C4-2B (cell line): ENCODE measurements at regions not wholly inside any gene's neighbourhood (a gene's known extent, or its start where the extent isn't known, plus 50 kb on each side); places are given as distances from the start of the nearest gene placed in this dataset.

Source experiments
- ZFX ChIP-seq: fragments of 450-650 bp; IDR thresholded peaks from 2 replicates; pipeline ENCODE4 v1.6.1; 2017
- TF ChIP-seq, protein P1 (sequence below): fragments of 450-650 bp; conservative IDR thresholded peaks from 2 replicates; pipeline ENCODE4 v1.5.1; 2017; ENCODE audit warnings: mild to moderate bottlenecking

DNA sequence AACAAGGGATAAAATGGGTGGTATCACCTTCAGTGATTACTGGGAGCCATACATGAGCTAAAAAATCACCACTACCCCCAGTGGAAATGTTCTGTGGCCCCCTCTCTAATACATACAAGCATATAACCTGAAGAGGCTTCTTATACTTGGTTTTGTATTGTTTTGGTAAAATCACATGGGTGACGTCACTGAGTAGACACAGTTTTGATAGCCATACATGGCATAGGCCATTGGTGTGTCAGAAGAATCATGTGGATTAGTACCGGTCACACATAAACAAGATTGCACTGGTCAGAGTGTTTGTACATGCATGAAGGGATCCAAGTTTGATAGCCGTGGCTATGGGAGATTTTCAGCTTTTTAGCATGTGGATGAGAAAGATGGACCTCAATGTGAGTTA lies 131.9 kb upstream of the RADX start:
- TF ChIP-seq, protein P1, sequence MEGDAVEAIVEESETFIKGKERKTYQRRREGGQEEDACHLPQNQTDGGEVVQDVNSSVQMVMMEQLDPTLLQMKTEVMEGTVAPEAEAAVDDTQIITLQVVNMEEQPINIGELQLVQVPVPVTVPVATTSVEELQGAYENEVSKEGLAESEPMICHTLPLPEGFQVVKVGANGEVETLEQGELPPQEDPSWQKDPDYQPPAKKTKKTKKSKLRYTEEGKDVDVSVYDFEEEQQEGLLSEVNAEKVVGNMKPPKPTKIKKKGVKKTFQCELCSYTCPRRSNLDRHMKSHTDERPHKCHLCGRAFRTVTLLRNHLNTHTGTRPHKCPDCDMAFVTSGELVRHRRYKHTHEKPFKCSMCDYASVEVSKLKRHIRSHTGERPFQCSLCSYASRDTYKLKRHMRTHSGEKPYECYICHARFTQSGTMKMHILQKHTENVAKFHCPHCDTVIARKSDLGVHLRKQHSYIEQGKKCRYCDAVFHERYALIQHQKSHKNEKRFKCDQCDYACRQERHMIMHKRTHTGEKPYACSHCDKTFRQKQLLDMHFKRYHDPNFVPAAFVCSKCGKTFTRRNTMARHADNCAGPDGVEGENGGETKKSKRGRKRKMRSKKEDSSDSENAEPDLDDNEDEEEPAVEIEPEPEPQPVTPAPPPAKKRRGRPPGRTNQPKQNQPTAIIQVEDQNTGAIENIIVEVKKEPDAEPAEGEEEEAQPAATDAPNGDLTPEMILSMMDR = no peak
- TF ChIP-seq ZFX = no peak
